Upper lobe of left lung (tissue), 6 donors: ENCODE measurements at regions not wholly inside any gene's neighbourhood (a gene's known extent, or its start where the extent isn't known, plus 50 kb on each side); places are given as distances from the start of the nearest gene placed in this dataset.

Experiments used
- ATAC-seq, 2 donors: fragments of 200-7000 bp; cut with Tn5 transposase; one replicate each; pipeline ENCODE4 v1.9.1; 2022; ENCODE audit warnings: mild to moderate bottlenecking in 2 of 2, moderate library complexity in 2 of 2; ENCODE audit not compliant: low FRiP score in 2 of 2
- DNase-seq, 2 donors: peaks; one replicate each; pipeline ENCODE4 v3.0.0-alpha.2; 2019 to 2020
- H3K27ac ChIP-seq, 4 donors: fragments of 200-600 bp; sonication (generic); one replicate each; pipeline ENCODE4 v1.5.1; 2016 to 2019
- H3K27me3 ChIP-seq, 4 donors: fragments of 200-600 bp; sonication (generic); one replicate each; pipeline ENCODE4 v1.5.1; 2017 to 2019
- H3K36me3 ChIP-seq, 4 donors: fragments of 200-600 bp; sonication (generic); one replicate each; pipeline ENCODE4 v1.5.1; 2016 to 2019
- H3K4me1 ChIP-seq, 4 donors: fragments of 200-600 bp; sonication (generic); one replicate each; pipeline ENCODE4 v1.5.1; 2018 to 2019
- H3K4me3 ChIP-seq, 4 donors: fragments of 200-600 bp; sonication (generic); one replicate each; pipeline ENCODE4 v1.5.1; 2017 to 2019; ENCODE audit warnings: mild to moderate bottlenecking in 2 of 4, moderate library complexity in 1 of 4
- H3K9me3 ChIP-seq, 4 donors: fragments of 200-600 bp; sonication (generic); one replicate each; pipeline ENCODE4 v1.5.1; 2018 to 2019
- EP300 ChIP-seq, 4 donors: sonication (generic); formaldehyde crosslinking; IDR thresholded peaks; one replicate each; pipeline ENCODE4 v1.5.1; 2017; ENCODE audit warnings: antibody characterized with exemption in 4 of 4, control low read depth in 2 of 4
- POLR2A ChIP-seq, 4 donors: fragments of 450-650 bp; IDR thresholded peaks; one replicate each; pipeline ENCODE4 v1.5.1; 2016 to 2017; ENCODE audit warnings: antibody characterized with exemption in 4 of 4, mild to moderate bottlenecking in 2 of 4
- POLR2AphosphoS5 ChIP-seq, 2 donors: sonication (generic); formaldehyde crosslinking; IDR thresholded peaks; one replicate each; pipeline ENCODE4 v1.5.1; 2017; ENCODE audit warnings: antibody characterized with exemption in 2 of 2
- WGBS, 2 donors: methylation state at CpG; one replicate each; pipeline ENCODE4 v1.1.5; 2017 to 2018; 5-methylcytosine and 5-hydroxymethylcytosine counted together
- TF ChIP-seq, protein P1 (sequence below), 6 experiments: fragments of 450-650 bp in 4 of 6; fragments of 200-600 bp in 2 of 6; sonication (generic) in 2 of 6; IDR thresholded peaks; one replicate each; pipeline ENCODE4 v1.5.1; 2016 to 2019; ENCODE audit warnings: antibody characterized with exemption in 6 of 6
- donor health status: DM: no; HTN: no; CAD: no; lungs with moderate emphysema.
- donor health status: DM: no; HTN: yes; CAD: no; lungs with severe emphysema.

DNA sequence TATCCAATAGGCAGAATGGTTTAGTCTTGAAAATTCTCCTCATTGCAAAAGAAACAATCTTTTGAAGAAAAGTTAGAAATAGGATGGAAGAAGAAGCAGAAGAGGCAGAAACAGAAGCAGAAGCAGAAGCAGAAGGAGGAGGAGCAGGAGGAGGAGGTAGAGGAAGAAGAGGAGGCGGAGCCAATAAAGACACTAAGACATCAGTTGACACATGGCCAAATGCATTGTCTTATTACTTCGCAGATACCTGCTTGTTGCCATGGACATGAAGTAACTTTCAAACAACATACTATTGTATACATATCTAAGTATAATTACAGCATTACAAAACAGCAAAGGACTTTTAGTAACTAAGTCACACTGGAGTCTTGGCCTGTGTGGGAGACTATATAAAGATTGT, 606.3 kb downstream of the METTL4 start:
- 77 to 83% methylated on average over 2 of the region's 2 CpGs for WGBS, 2 donors
- no peaks in the 10 kb centered on the region for H3K27me3 ChIP-seq
- no peak overlapping the region for H3K4me3 ChIP-seq
- DNase-seq (no peak), ATAC-seq (no peak)
- no peaks in the 10 kb centered on the region for H3K9me3 ChIP-seq
- no peaks in the 10 kb centered on the region for H3K36me3 ChIP-seq
- no peak overlapping the region for H3K27ac ChIP-seq
- no peaks in the 10 kb centered on the region for H3K4me1 ChIP-seq
- TF ChIP-seq EP300 (IDR thresholded peaks at IDR 0.05) (no peak), POLR2AphosphoS5 (IDR thresholded peaks at IDR 0.05) (no peak), POLR2A (IDR thresholded peaks at IDR 0.05) (no peak)
- TF ChIP-seq, protein P1, sequence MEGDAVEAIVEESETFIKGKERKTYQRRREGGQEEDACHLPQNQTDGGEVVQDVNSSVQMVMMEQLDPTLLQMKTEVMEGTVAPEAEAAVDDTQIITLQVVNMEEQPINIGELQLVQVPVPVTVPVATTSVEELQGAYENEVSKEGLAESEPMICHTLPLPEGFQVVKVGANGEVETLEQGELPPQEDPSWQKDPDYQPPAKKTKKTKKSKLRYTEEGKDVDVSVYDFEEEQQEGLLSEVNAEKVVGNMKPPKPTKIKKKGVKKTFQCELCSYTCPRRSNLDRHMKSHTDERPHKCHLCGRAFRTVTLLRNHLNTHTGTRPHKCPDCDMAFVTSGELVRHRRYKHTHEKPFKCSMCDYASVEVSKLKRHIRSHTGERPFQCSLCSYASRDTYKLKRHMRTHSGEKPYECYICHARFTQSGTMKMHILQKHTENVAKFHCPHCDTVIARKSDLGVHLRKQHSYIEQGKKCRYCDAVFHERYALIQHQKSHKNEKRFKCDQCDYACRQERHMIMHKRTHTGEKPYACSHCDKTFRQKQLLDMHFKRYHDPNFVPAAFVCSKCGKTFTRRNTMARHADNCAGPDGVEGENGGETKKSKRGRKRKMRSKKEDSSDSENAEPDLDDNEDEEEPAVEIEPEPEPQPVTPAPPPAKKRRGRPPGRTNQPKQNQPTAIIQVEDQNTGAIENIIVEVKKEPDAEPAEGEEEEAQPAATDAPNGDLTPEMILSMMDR (IDR thresholded peaks at IDR 0.05): no peak

DNA sequence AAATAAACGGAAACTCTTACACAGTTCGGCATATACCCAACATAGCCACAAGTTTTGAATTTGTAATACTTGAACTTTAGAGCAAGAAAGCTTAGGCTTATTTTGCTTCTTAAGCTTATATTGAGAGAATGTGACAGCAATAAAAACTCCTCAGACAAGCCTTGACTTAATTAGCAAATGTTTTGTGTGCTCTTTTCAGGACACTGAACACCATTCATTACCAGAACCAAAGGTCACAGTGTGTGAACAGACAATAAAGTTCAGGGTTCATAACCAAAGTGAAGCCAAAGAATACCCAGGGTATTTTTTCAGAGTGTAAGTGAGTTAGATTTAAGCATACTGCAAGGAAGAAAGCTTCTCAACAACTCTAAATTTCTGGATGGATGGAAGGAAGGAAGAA, 605.8 kb downstream of the METTL4 start:
- Histone ChIP-seq H3K27ac (no peak overlapping the region), H3K9me3 (no peaks in the 10 kb centered on the region), H3K4me3 (no peak overlapping the region), H3K4me1 (no peaks in the 10 kb centered on the region), H3K36me3 (no peaks in the 10 kb centered on the region), H3K27me3 (no peaks in the 10 kb centered on the region)
- 32 to 39% methylated on average over 2 of the region's 2 CpGs for WGBS, 2 donors
- ATAC-seq (no peak), DNase-seq (no peak)
- no peak for TF ChIP-seq EP300 (IDR thresholded peaks at IDR 0.05)
- TF ChIP-seq POLR2AphosphoS5 (IDR thresholded peaks at IDR 0.05): no peak
- TF ChIP-seq POLR2A (IDR thresholded peaks at IDR 0.05): no peak
- TF ChIP-seq, protein P1 (IDR thresholded peaks at IDR 0.05): no peak

GRCh38 chr18:1968801-1969498, 602.4 kb downstream of the METTL4 start:
- Histone ChIP-seq H3K4me1 (no peaks in the 10 kb centered on the region), H3K36me3 (no peaks in the 10 kb centered on the region), H3K4me3 (no peak overlapping the region), H3K9me3 (no peaks in the 10 kb centered on the region), H3K27me3 (no peaks in the 10 kb centered on the region), H3K27ac (no peak overlapping the region)
- TF ChIP-seq, protein P1 (IDR thresholded peaks at IDR 0.05): no peak
- TF ChIP-seq EP300 (IDR thresholded peaks at IDR 0.05): no peak
- TF ChIP-seq POLR2A (IDR thresholded peaks at IDR 0.05): no peak
- no peak for TF ChIP-seq POLR2AphosphoS5 (IDR thresholded peaks at IDR 0.05)
- DNase-seq (no peak), ATAC-seq (no peak)
- WGBS, 2 donors: 83 to 91% methylated on average over 3 to 4 of the region's 4 CpGs

GRCh38 chr18:1976484-1976883, 594.8 kb downstream of the METTL4 start:
- DNase-seq (no peak), ATAC-seq (no peak)
- no peaks in the 10 kb centered on the region for H3K27me3 ChIP-seq
- no peak overlapping the region for H3K27ac ChIP-seq
- H3K4me3 ChIP-seq: no peak overlapping the region
- 37 to 78% methylated on average over 6 of the region's 6 CpGs for WGBS, 2 donors
- no peaks in the 10 kb centered on the region for H3K9me3 ChIP-seq
- H3K36me3 ChIP-seq: no peaks in the 10 kb centered on the region
- TF ChIP-seq, protein P1 (IDR thresholded peaks at IDR 0.05): no peak
- TF ChIP-seq POLR2AphosphoS5 (IDR thresholded peaks at IDR 0.05) (no peak), EP300 (IDR thresholded peaks at IDR 0.05) (no peak), POLR2A (IDR thresholded peaks at IDR 0.05) (no peak)
- no peaks in the 10 kb centered on the region for H3K4me1 ChIP-seq

GRCh38 chr18:1982056-1982455, 589.2 kb downstream of the METTL4 start:
- Histone ChIP-seq H3K36me3 (no peaks in the 10 kb centered on the region), H3K4me1 (no peaks in the 10 kb centered on the region), H3K27me3 (no peaks in the 10 kb centered on the region), H3K4me3 (no peak overlapping the region), H3K27ac (no peak overlapping the region), H3K9me3 (no peaks in the 10 kb centered on the region)
- ATAC-seq (no peak), DNase-seq (no peak)
- TF ChIP-seq POLR2AphosphoS5 (IDR thresholded peaks at IDR 0.05) (no peak), EP300 (IDR thresholded peaks at IDR 0.05) (no peak), POLR2A (IDR thresholded peaks at IDR 0.05) (no peak)
- TF ChIP-seq, protein P1 (IDR thresholded peaks at IDR 0.05): no peak
- WGBS, 2 donors: 60 to 81% methylated on average over 2 of the region's 2 CpGs
